Osteoblast (primary cell): ENCODE measurements at regions not wholly inside any gene's neighbourhood (a gene's known extent, or its start where the extent isn't known, plus 50 kb on each side); places are given as distances from the start of the nearest gene placed in this dataset.

Experiments used
- DNase-seq: peaks from one replicate; pipeline ENCODE4 v3.0.0; 2011; ENCODE audit warnings: low spot score, mixed read lengths; ENCODE audit not compliant: insufficient read length; ENCODE audit errors: missing footprints
- H2AFZ ChIP-seq: 2 replicates; pipeline ENCODE4 v1.6.0; 2011; ENCODE audit warnings: mild to moderate bottlenecking, low read length
- H3K27ac ChIP-seq: 2 replicates; pipeline ENCODE4 v1.5.1; 2011; ENCODE audit warnings: mild to moderate bottlenecking, low read depth, low read length, moderate library complexity
- H3K27me3 ChIP-seq: 2 replicates; pipeline ENCODE4 v1.6.0; 2012; ENCODE audit warnings: mild to moderate bottlenecking, control low read depth, inconsistent platforms, low read length, moderate library complexity; ENCODE audit not compliant: insufficient read depth
- H3K36me3 ChIP-seq: 2 replicates; pipeline ENCODE4 v1.5.1; 2011; ENCODE audit warnings: mild to moderate bottlenecking, low read length, control low read depth, moderate library complexity; ENCODE audit not compliant: insufficient read depth
- H3K4me1 ChIP-seq: 2 replicates; pipeline ENCODE4 v1.5.1; 2011; ENCODE audit warnings: mild to moderate bottlenecking, low read length, control low read depth, moderate library complexity; ENCODE audit not compliant: insufficient read depth
- H3K4me2 ChIP-seq: 2 replicates; pipeline ENCODE4 v1.6.0; 2011; ENCODE audit warnings: mild to moderate bottlenecking, low read length; ENCODE audit not compliant: insufficient read depth
- H3K4me3 ChIP-seq: fragments of 200-600 bp; sonication (generic); 3 replicates; pipeline ENCODE4 v1.5.1; 2012; ENCODE audit warnings: mild to moderate bottlenecking, low read length, inconsistent platforms; ENCODE audit not compliant: insufficient read depth
- H3K79me2 ChIP-seq: 2 replicates; pipeline ENCODE4 v1.6.0; 2012; ENCODE audit warnings: mild to moderate bottlenecking, low read length, control low read depth, inconsistent platforms; ENCODE audit not compliant: insufficient read depth
- H3K9me3 ChIP-seq: 2 replicates; pipeline ENCODE4 v1.5.1; 2011; ENCODE audit warnings: low read depth, low read length, control low read depth
- H4K20me1 ChIP-seq: 2 replicates; pipeline ENCODE4 v1.6.0; 2012; ENCODE audit warnings: mild to moderate bottlenecking, low read length, control low read depth; ENCODE audit not compliant: insufficient read depth
- CTCF ChIP-seq: IDR thresholded peaks from 2 replicates; pipeline ENCODE4 v1.5.1; 2011; ENCODE audit warnings: mild to moderate bottlenecking, low read depth, low read length, moderate library complexity; ENCODE audit errors: extremely low read depth

- Histone ChIP-seq H2AFZ (no peak overlapping the region), H3K4me1 (no peaks in the 10 kb centered on the region), H3K4me2 (no peak overlapping the region), H3K27ac (no peak overlapping the region), H3K79me2 (no peaks in the 10 kb centered on the region), H3K4me3 (no peak overlapping the region), H4K20me1 (no peaks in the 10 kb centered on the region), H3K36me3 (no peaks in the 10 kb centered on the region), H3K27me3 (no peaks in the 10 kb centered on the region), H3K9me3 (peaks cover 4% of the 10 kb centered on the region)
- TF ChIP-seq CTCF: no peak
- no peak for DNase-seq
These were observed 893.3 kb upstream of the LRFN5 start for GRCh38 chr14:40713387-40713786.

GRCh38 chr14:40697231-40697630 lies 909.4 kb upstream of the LRFN5 start:
- DNase-seq: no peak
- H4K20me1 ChIP-seq: no peaks in the 10 kb centered on the region
- no peaks in the 10 kb centered on the region for H3K9me3 ChIP-seq
- H3K4me2 ChIP-seq: no peak overlapping the region
- no peak overlapping the region for H2AFZ ChIP-seq
- no peaks in the 10 kb centered on the region for H3K27me3 ChIP-seq
- no peaks in the 10 kb centered on the region for H3K36me3 ChIP-seq
- TF ChIP-seq CTCF: no peak
- no peaks in the 10 kb centered on the region for H3K79me2 ChIP-seq
- no peak overlapping the region for H3K4me3 ChIP-seq
- no peak overlapping the region for H3K27ac ChIP-seq
- H3K4me1 ChIP-seq: no peaks in the 10 kb centered on the region

- Histone ChIP-seq H3K27ac (no peak overlapping the region), H2AFZ (no peak overlapping the region), H3K9me3 (no peaks in the 10 kb centered on the region), H3K4me3 (no peak overlapping the region), H3K36me3 (no peaks in the 10 kb centered on the region), H3K27me3 (no peaks in the 10 kb centered on the region), H3K4me2 (no peak overlapping the region), H3K79me2 (no peaks in the 10 kb centered on the region), H4K20me1 (no peaks in the 10 kb centered on the region), H3K4me1 (no peaks in the 10 kb centered on the region)
- no peak for DNase-seq
- no peak for TF ChIP-seq CTCF
These were observed 912.7 kb upstream of the LRFN5 start for GRCh38 chr14:40694023-40694422.

- Histone ChIP-seq H3K4me2 (no peak overlapping the region), H3K27me3 (no peaks in the 10 kb centered on the region), H2AFZ (no peak overlapping the region), H3K36me3 (no peaks in the 10 kb centered on the region), H3K79me2 (no peaks in the 10 kb centered on the region), H3K4me3 (no peak overlapping the region), H3K9me3 (no peaks in the 10 kb centered on the region), H3K27ac (no peak overlapping the region), H4K20me1 (no peaks in the 10 kb centered on the region), H3K4me1 (no peaks in the 10 kb centered on the region)
- no peak for DNase-seq
- no peak for TF ChIP-seq CTCF
These were observed 915.6 kb upstream of the LRFN5 start for GRCh38 chr14:40691066-40691465.
